NCI-H2227 treated with DMSO at 0.1 percent for 48 hours (cell line): ENCODE measurements at regions not wholly inside any gene's neighbourhood (a gene's known extent, or its start where the extent isn't known, plus 50 kb on each side); places are given as distances from the start of the nearest gene placed in this dataset.

Source experiments
- DNase-seq: peaks from one replicate; lab custom pipeline; 2025; lab: John Stamatoyannopoulos, UW

DNA sequence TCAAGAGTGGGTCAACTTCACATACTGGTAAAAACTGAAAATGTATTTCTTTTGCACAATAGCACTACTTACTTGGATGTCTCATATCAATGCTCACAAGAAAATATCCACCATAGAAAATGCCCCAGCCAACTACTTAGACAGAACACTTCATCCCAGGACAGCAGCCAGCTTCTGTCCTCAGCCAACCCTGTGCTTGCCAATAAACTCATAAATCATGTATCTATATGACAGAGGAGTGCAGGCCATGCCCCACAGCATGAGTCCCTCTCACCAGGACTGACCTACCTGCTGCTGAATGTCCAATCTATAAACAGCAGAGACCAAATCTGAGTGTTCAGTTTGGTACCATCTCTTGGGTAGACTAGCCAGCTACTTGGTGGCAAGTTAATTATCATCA lies 179.3 kb downstream of the OMA1 start:
- DNase-seq, result no peak

DNA sequence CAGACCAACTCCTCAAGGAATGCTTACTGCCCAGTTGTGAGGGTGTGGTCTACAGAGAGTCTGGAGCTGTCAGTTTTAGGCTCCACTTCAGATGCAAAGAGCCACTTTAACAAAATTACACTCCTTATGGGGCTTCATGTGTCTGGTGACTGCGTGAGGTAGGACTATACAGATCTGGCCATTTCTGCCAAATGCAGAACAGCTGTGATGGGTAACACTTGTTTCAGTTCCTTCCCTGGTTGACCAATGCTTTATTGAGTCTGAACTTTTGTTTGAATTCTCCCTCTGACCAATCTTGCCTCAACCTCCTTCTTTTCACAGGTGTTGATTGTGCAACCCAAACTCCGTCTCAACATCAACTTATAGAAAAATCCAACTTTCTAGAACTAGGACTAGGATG lies 181.2 kb downstream of the OMA1 start:
- DNase-seq, result no peak

DNA sequence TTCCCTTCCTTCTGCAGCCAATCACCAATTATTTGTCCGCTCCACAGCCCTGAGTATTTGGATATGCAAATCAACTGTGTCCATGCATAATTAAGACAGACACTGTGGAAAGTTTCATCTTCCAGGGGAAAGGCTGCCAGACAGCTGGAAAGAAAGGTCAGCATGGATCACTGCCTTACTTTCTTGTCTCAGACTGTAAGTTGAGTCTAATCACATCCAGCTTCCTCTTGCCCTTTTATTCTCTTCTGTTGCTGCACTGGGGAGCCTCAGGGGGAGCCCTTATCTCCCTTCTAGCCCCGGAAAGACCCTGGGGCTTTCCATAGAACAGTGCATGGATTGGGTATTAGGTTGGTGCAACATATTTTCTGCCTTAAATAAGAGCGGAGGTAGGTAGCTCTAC lies 182.9 kb downstream of the OMA1 start:
- DNase-seq, result no peak

DNA sequence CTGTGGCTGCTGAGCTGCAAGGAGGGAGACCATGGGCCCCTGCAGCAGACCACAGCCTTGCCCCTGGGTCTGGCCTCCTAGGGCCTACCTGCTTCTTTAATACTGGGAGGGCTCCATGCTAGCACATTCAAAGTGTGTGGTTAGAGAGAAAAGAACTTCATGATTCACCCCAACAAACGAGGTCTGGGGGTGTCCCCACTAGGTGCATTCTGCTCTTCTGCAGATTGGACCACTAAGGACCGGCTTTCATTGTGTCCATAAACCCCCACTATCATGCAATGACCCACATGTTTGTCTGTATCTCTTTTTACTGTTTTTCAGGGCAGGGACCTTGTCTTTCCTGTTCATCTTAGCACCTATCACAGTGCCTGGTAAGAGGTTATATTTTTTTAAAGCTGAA lies 185.4 kb downstream of the OMA1 start:
- no peak for DNase-seq

DNA sequence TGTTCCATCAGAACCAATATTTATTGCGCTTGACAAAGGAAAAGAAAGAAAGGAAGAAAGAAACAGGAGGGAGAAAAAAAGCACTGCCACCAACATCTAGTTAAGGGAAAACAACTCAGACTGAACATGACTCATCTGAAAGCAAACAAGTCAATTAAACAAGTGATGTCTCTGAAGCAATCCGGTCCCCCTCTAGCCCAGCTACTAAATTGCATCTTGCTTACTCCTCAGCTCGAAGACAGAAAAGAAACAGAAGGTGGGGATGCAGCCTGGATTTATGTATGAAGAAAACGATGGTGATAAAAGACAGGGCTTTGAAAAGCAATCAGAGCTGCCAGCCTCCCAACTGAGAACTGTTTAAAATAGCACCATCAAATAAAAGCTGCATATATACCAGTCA lies 188.2 kb downstream of the OMA1 start:
- DNase-seq, result peak; percentile 45

DNA sequence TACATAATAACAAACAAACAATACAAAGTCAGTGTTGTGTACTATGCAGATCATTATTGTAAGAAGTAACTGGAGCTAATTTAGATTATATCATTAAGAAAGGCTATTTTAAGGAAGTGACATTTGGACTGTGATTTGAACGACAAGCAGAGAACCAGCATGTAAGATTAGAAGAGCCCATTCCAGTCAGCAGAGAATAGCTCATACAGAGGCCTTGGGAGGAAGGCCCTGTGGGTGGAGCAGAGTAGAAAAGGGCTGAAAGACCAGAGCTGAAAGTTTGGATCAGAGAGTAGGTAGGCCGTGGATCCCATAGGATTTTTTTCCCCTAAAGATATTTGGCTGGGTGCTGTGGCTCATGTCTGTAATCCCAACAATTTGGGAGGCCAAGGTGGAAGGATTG lies 190.1 kb downstream of the OMA1 start:
- DNase-seq, result no peak

DNA sequence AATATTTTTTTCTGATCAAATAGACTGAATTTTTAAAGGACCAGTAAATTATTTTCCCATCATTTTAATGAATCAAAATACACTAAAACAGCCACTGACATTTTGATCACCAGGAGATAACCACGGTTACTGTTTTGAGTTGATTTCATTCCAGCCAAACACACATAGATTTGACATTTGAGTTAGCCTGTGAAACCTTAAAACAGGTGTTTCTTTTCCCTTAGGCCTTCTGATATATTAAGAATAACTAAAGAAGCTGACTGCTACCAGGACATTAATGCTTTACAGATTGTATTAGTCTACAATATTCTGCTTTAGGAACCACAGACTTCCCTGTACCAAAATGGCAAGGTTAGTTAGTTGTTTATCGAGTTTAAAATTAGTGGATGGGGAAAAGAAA lies 193.4 kb downstream of the OMA1 start:
- DNase-seq, result no peak

DNA sequence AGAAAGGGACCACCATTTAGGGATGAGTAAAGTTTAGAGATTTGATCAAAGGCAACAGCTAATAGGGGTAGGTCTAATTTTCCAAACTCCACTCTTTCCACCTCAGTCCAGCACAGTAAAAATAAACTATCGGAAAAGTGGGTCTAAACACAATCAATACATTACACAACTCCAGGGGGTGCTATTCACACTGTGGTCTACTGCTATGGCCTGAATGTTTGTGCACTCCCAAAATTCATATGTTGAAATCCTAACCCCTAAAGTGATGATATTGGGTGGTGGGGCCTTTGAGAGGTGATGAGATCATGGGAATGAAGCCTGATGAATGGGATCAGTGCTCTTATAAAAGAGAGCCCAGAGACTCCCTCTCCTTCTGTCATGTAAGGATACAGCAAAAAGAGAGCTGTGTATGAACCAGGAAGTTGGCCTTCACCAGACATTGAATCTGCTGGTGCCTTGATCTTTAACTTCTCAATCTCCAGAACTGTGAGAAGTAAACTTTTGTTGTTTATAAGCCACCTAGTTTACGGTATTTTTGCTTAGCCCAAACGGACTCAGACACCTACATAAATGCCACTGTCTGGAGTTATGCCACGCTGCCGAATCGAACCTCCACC lies 193.9 kb downstream of the OMA1 start:
- no peak for DNase-seq

DNA sequence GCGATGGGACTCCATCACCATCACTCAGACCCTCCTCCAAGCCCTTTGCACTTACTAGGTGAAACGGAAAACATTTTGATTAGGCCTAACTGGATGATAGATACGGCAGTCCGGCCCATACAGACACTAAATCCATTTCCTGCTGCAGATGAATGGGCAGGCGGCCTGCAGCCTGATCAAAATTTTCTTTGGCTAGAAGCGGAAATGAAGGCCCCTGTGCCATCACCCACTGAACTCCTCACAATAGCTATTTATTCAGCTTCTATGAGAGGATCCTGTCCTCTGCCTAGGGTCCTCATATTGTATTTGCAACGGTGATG lies 200.5 kb downstream of the OMA1 start:
- DNase-seq, result no peak

DNA sequence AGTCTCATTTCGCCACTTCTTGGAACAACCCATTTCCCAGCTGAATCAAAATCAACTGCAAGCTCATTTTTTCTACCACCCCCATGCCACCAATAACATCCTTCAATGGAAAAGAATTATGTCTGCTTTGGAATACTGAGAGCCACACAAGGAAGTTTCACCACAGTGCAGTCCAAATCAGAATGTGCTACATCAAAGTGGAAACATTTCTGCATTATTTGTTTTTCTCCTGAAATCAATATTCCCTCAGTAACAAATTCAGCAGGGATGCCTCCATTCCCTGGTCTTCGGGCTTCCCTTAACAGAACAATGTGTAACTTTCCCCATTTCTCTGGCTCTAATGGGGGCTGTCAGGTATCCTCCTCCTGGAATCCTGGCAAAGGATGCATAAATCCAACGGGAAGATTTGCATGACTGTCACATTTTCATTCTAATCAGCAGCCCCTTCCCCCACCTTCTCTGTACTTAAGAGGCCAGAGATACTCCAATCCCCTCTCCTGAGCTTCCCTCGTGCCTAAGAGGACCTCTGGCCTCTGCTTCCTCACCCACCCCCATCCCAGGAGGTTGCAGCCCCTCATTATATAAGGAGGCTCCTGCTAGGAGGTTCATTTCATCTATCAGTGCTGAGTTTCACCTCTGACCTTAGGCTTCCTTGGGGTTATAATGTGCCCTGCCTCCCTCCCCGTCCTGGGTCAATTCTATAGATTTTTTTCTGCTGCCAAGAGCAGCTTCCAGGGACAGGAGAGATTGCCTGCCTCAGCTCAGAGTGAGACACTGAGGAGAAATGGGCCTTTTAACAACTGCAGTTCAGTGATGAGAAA lies 201.1 kb downstream of the OMA1 start:
- no peak for DNase-seq

DNA sequence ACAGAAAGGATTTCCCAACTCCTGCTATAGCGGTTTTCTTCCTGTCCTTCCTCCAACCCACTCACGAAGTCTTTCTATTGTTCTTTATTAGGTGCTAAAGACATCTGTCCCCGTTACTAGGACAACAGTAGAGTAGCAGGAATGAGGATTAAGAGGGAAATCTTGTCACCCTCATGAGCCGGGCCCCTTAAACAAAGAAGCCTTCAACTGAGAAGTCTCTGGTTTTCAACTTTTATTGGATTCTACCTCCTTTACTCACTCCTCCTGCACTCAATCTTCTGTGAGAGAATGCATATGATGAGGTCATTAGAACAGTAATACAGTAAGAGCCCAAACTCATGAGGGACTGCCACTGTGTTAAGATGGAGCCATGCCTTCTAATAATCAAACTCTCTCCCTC lies 206.3 kb downstream of the OMA1 start:
- no peak for DNase-seq

DNA sequence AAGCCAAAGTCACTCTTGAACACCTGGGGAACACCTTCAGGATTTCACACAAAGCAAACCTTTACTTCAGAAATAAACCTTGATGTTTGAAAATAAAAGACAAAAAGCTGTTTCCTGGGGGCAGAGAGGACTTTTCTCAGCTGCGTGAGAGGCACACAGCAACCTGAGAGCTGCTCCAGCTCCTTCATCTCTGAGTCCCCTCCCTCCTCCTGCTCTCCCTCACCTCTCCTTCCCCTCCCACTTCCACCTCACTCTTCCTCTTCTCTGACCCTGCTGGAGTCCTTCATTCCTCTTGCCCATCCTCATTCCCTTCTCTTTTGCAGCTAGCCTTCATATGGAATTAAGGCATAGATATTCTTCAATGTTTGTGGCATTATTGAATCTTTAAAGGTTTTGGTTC lies 208.4 kb downstream of the OMA1 start:
- DNase-seq, result no peak

DNA sequence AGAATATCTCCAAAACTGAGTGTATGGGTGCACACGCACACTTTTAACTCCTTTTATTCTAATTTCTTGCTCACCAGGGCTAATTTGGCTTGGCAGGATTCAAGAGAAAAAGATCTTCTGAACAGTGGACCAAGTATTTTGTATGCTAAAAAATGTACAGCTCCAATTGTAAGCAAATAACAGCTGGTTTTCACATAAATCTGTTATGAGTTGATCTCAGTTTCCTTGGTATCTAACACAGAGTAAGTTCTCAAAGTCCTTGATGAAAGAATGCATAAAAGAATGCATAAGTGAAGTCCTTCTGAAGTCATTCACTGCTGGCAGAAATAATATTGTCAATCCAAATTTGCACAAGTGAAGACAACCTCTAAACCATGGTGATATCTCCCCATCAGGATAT lies 213.0 kb downstream of the OMA1 start:
- no peak for DNase-seq

DNA sequence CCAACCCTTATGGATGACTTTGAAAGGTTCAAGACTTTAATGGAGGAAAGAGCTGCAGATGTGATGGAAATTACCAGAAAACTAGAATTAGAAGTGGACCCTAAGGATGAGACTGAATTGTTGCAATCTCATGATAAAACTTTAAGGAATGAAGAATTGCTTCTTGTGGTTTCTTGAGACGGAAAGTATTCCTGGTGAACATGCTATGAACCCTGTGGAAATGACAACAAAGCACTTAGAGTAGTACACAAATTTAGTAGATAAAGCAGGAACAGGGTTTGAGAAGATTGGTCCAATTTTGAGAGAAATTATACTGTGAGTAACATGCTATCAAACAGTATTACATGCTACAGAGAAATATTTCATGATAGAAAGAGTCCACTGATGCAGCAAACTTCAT lies 215.4 kb downstream of the OMA1 start:
- no peak for DNase-seq

DNA sequence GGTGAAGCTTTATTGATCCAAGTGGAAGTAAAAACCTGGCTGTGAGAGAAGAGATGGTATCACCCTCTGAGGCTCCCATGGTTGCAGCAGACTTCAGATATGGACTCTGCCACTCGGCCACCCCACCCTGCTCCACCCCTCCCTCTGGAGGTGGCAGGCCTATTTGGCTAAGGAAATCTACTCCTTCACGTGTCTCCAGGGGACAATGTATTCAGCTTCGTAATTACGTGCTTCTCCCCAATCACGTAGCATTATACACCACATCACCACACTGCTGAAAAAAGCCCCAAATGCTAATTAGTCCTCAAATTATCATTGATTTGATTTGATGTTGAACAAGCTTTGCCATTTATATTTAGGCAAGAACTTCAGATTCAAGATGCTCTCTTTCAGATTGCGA lies 220.7 kb downstream of the OMA1 start:
- DNase-seq, result no peak

DNA sequence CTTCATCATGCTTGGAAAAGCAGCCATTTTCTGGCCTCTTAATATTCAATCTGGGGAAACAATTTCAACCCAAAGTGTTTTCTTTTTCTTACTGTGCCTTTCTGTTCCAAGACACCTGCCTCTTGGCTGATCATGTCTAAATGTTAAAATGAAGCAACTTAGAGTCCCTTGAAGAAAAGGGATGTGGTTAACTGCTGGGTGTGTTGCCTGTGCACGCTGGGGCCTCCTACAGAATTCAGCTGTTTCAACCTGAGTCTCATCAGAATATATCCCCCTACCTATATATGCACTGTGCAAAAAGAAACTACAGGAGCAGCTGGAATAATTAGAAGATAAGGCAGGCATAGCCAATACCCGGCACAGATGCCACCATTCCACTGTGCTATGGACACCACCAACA lies 222.0 kb downstream of the OMA1 start:
- DNase-seq, result no peak

DNA sequence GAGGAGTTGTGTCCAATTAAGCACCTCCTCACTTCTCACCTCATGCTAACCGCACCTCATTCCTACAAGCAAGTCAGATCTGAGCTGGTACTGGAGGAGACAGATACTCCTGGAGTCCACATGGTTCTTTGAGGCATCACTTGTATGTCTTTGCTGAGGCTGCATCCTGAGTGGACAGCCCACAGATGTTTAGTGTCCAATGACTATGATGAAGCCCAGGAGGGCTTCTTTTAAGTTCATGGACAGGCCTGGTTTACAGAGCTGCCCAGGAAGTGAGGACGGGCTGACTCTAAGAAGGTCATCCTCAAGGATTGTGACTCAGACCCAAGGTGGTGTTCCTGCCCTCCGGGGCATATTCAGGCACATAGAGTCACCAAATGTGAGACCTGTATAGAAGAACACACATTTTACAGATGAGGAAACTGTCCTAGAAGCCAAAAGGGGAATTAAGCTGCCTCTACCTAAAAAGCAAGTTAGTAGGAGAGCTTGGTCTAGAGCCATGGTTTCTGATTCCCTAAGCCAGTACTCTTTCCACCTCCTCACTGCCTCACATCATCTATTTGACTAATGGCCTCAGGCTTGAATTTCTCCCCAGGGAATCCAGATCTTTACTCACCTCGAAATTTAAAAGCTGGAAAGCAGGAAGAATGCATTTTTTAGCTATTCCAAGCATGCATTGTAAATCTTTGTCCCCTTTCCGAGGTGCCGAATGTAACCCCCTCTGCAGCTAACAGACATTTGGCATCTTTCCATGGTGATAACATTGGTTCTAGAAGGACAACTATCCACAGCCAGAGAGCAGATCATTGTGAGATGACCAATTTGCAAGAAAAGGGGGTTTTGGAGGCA lies 228.1 kb downstream of the OMA1 start:
- no peak for DNase-seq

DNA sequence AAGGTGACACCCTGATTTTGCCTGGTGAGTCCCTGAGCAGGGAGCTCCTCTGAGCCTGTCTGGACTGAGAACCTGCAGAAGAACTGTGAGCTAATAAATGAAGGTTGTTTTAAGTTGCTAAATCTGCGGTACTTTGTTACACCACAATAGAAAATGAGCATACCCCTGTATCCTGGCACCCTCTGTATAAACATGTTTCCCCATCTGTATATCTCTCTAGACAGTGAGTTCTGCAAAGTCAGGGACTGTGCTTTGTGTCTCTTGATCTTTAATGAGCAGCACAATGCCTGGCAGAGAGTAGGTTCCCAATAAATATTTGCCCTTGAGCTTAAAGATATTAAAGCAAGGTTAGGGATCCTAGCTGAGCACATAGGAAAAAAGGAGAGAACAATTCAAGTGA lies 228.8 kb downstream of the OMA1 start:
- no peak for DNase-seq

DNA sequence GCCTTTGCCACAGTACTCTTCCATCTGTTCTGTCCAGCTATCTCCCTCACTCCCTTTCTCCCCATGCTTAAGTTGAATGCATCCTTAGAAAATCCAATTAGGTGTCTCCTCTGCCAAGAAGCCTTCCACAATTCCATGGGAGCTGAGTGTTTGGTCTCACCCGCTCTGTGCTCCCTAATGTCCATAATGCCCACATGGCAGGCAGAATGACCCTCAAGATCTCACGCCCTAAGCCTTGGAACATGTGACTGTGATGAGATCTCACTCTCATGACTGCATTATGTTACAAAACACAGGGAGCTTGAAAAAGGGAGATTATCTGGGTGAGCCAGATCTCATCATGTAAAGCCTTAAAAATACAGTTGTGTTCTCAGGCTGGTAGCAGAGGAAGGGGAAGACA lies 229.4 kb downstream of the OMA1 start:
- DNase-seq, result no peak

DNA sequence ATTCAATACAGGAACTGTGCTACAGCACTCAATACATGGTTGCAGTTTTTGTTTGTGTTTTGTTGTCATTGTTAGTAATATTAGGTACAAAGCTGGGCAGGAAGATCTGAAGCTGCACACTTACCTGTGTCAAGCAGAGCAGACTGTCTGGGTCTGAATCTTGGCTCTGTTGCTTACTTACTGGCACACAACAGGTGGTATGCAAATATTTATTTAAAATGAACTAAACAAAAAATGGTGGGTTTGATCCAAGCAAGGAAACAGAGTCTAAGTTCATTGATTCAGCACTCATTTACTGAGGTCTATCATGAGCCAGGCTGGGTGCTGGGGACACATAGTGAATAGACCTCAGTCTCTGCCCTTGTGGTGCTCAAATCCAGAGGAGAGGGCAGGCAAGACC lies 230.4 kb downstream of the OMA1 start:
- DNase-seq, result no peak

DNA sequence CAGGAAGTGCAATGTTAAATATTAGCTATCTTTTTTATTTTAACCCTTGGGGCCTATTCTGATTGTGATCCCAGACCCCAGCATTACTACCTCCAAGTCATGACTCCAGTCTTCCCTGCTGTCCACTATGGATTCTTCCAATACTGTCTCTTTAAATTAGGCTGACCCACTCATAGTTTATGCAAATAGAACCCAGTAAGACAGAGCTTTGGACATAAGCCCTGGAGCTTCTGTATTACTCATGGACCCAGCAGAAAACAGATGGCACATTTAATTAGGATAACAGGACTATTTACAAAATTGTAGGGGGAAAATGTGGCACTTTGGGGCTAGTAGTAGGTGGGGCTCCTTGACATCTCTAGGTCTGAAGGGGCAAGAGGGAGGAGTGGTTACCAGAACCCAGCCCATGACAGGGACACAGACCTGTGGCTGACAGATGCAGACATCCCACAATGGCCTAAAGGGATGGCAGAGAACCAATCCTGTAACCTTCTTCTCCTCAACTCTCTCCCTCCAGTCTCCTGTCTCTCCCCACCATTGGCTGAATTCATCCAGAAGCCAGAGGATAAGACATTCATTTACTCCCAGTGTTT lies 233.5 kb downstream of the OMA1 start:
- DNase-seq, result no peak

DNA sequence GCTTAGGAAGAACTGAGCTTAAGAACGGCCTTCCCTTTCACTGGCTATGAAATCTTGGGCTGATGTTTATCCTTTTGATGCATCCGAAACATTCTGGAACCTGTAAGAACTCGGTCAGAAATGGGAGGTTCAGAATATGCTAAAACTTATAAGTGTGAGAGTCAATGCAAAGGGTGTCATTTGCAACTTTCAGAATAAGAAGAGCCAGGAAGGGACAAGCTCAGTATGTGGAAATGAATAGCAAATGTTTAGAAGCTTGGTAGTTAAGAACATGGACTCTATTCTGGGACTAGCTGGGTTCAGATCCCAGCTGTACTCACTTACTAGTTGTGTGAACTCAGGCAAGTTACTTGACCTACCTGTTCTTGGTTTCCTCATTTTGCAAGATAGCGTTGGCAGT lies 234.1 kb downstream of the OMA1 start:
- DNase-seq, result no peak

DNA sequence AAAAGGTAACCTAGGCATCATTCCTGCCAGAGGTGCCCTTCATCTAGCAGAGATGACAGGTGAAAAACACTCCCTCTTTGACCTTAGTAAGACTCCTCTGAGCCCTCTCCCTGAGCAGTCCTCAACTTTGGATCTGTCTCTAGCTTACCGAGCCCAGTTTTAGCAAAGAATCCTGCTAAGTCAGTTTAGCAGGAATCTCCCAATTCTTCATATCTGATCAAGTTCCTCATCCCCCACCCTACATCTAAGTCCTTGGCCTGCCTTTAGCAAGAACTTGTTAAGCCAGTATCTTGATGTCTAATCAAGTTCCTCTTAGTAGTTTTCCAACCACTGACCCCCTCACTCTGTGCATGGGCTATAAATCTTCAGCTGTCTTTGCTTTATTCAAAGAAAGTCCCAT lies 235.6 kb downstream of the OMA1 start:
- no peak for DNase-seq
